ENCODE measurements at regions not wholly inside any gene's neighbourhood (a gene's known extent, or its start where the extent isn't known, plus 50 kb on each side); places are given as distances from the start of the nearest gene placed in this dataset.
"Not testable (repeated sequence)": the region's sequence is repeated elsewhere in the genome, so short reads cannot be mapped to it uniquely, and the experiment has no call there.

GRCh38 chr3:78086150-78086549, 1046.3 kb downstream of the ROBO2 start:
- no peak for ATAC-seq (ENCODE audit: low FRiP score in 2 of 2)
- TF ChIP-seq POLR2AphosphoS5 (IDR thresholded peaks at IDR 0.05), result no peak
- no peak for TF ChIP-seq EP300 (IDR thresholded peaks at IDR 0.05)
- no peak for TF ChIP-seq POLR2A (IDR thresholded peaks at IDR 0.05)
- no peak for TF ChIP-seq CTCF (IDR thresholded peaks at IDR 0.05)
- WGBS, 2 donors, result 61 to 85% methylated on average over 1 of the region's 1 CpG
- H3K4me1 ChIP-seq, result no peaks in the 10 kb centered on the region
- H3K9me3 ChIP-seq, result no peaks in the 10 kb centered on the region
- no peaks in the 10 kb centered on the region for H3K27me3 ChIP-seq
- DNase-seq, result no peak
- no peak overlapping the region for H3K27ac ChIP-seq
- H3K36me3 ChIP-seq, result no peaks in the 10 kb centered on the region
- no peak overlapping the region for H3K4me3 ChIP-seq

DNA sequence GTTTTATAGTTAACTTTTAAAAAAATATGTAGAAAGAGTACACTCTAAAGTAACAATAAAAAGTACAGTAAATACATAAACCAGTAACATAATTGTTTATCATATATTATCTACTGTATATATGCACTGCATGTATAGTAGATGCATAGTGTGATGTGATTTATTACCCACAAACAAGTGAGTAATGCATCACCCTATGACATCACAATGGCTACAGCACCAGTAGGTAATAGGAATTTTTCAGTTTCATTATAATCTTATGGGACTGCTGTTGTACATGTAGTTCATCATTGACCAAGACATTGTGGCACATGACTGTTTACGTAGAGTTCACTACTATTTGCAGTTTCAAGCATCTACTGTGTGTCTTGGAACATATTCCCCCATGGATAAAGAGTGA, 1047.2 kb downstream of the ROBO2 start:
- Histone ChIP-seq H3K4me1 (no peaks in the 10 kb centered on the region), H3K36me3 (no peaks in the 10 kb centered on the region), H3K27ac (no peak overlapping the region), H3K9me3 (no peaks in the 10 kb centered on the region), H3K27me3 (no peaks in the 10 kb centered on the region), H3K4me3 (no peak overlapping the region)
- 69 to 91% methylated on average over 1 of the region's 1 CpG for WGBS, 2 donors
- DNase-seq, result no peak
- no peak for TF ChIP-seq POLR2AphosphoS5 (IDR thresholded peaks at IDR 0.05)
- ATAC-seq (ENCODE audit: low FRiP score in 2 of 2), result no peak

DNA sequence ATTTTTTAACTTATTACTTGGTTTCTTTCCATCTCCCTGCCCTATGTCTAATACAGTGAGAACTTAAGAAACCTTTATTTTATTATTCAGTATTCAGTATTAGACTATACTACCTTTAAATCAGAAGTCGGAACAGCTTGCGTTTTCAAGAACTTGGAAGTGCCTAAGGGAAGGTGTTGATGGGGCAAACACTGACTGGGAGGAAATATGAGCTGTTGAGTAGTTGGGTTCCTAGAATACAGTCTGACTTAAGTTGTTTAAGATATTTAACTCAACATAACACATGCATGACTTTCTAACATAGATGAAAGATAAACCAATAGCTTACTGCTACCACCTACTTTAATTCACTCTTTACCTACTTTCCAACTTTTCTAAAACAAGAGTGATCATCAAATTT, 1048.1 kb downstream of the ROBO2 start:
- ATAC-seq (ENCODE audit: low FRiP score in 2 of 2) (no peak), DNase-seq (no peak)
- Histone ChIP-seq H3K27me3 (no peaks in the 10 kb centered on the region), H3K9me3 (no peaks in the 10 kb centered on the region), H3K27ac (no peak overlapping the region), H3K4me3 (no peak overlapping the region), H3K36me3 (no peaks in the 10 kb centered on the region), H3K4me1 (no peaks in the 10 kb centered on the region)
- TF ChIP-seq EP300 (IDR thresholded peaks at IDR 0.05) (no peak), POLR2A (IDR thresholded peaks at IDR 0.05) (no peak), CTCF (IDR thresholded peaks at IDR 0.05) (no peak), POLR2AphosphoS5 (IDR thresholded peaks at IDR 0.05) (no peak)
- WGBS, 2 donors, result 83 to 96% methylated on average over 2 of the region's 2 CpGs

- Histone ChIP-seq H3K27ac (no peak overlapping the region), H3K4me3 (no peak overlapping the region), H3K9me3 (no peaks in the 10 kb centered on the region), H3K4me1 (no peaks in the 10 kb centered on the region), H3K36me3 (no peaks in the 10 kb centered on the region), H3K27me3 (no peaks in the 10 kb centered on the region)
- TF ChIP-seq POLR2AphosphoS5 (IDR thresholded peaks at IDR 0.05) (no peak), CTCF (IDR thresholded peaks at IDR 0.05) (no peak), EP300 (IDR thresholded peaks at IDR 0.05) (no peak), POLR2A (IDR thresholded peaks at IDR 0.05) (no peak)
- ATAC-seq (ENCODE audit: low FRiP score in 2 of 2) (no peak), DNase-seq (no peak)
- WGBS, 2 donors, result 89 to 92% methylated on average over 3 of the region's 3 CpGs
Measured at GRCh38 chr3:78090382-78090781, 1050.5 kb downstream of the ROBO2 start.

GRCh38 chr3:78091478-78092119, 1051.7 kb downstream of the ROBO2 start:
- TF ChIP-seq CTCF (IDR thresholded peaks at IDR 0.05) (no peak), POLR2AphosphoS5 (IDR thresholded peaks at IDR 0.05) (no peak), POLR2A (IDR thresholded peaks at IDR 0.05) (no peak), EP300 (IDR thresholded peaks at IDR 0.05) (no peak)
- no peaks in the 10 kb centered on the region for H3K4me1 ChIP-seq
- 59 to 66% methylated on average over 2 of the region's 2 CpGs for WGBS, 2 donors
- H3K9me3 ChIP-seq, result no peaks in the 10 kb centered on the region
- no peaks in the 10 kb centered on the region for H3K27me3 ChIP-seq
- no peak for ATAC-seq (ENCODE audit: low FRiP score in 2 of 2)
- no peak for DNase-seq
- H3K36me3 ChIP-seq, result no peaks in the 10 kb centered on the region
- no peak overlapping the region for H3K4me3 ChIP-seq
- H3K27ac ChIP-seq, result no peak overlapping the region

GRCh38 chr3:78092574-78092973, 1052.7 kb downstream of the ROBO2 start:
- DNase-seq; H3K9me3 ChIP-seq; ATAC-seq (ENCODE audit: low FRiP score in 2 of 2); H3K4me1 ChIP-seq; H3K4me3 ChIP-seq; H3K27ac ChIP-seq; H3K27me3 ChIP-seq; H3K36me3 ChIP-seq: not testable (repeated sequence)
- WGBS, 2 donors, result 88 to 93% methylated on average over 1 of the region's 1 CpG

Data from upper lobe of left lung (tissue), 6 donors.